ENCODE measurements at regions not wholly inside any gene's neighbourhood (a gene's known extent, or its start where the extent isn't known, plus 50 kb on each side); places are given as distances from the start of the nearest gene placed in this dataset.

- H4K20me1 ChIP-seq (ENCODE audit: control insufficient read depth, insufficient read depth, insufficient read length), result no peaks in the 10 kb centered on the region
- H4K8ac ChIP-seq (replicated peaks; ENCODE audit: insufficient read length, low read depth, low read length), result no peak overlapping the region
- no peak overlapping the region for H4K91ac ChIP-seq (ENCODE audit: insufficient read length, low read depth, low read length)
- Mint-ChIP-seq H3K9me3 (no peaks in the 10 kb centered on the region), H3K4me1 (peaks cover 0 to 3% of the 10 kb centered on the region in 2 experiments; a peak in 1 of 4 replicates), H3K36me3 (ENCODE audit: insufficient read depth in 1 of 3, low read depth in 3 of 3) (no peaks in the 10 kb centered on the region), H3K27ac (no peak overlapping the region), H3K27me3 (ENCODE audit: low read depth) (no peaks in the 10 kb centered on the region), H3K4me3 (no peak overlapping the region)
- H2BK120ac ChIP-seq (ENCODE audit: low read depth, low read length, poor library complexity, severe bottlenecking), result no peak overlapping the region
- H3K27me3 ChIP-seq (ENCODE audit: insufficient read depth, low read length), result no peaks in the 10 kb centered on the region
- TF ChIP-seq CTCF (conservative IDR thresholded peaks at IDR 0.05), result no peak
- H3K79me1 ChIP-seq (ENCODE audit: insufficient read depth, low read depth, low read length, poor library complexity, severe bottlenecking), result no peaks in the 10 kb centered on the region
- H2BK20ac ChIP-seq (ENCODE audit: low read depth, low read length, poor library complexity, severe bottlenecking), result no peak overlapping the region
- H3K18ac ChIP-seq (ENCODE audit: insufficient read length, low read depth, low read length), result no peak overlapping the region
- no peak overlapping the region for H2AK5ac ChIP-seq (ENCODE audit: insufficient read length, low read length)
- H3K4ac ChIP-seq (ENCODE audit: low read depth, low read length), result no peak overlapping the region
- no peak overlapping the region for H2BK15ac ChIP-seq (ENCODE audit: low read depth, low read length)
- no peaks in the 10 kb centered on the region for H3K23me2 ChIP-seq (ENCODE audit: insufficient read length, low read depth, low read length, poor library complexity, severe bottlenecking)
- H3K23ac ChIP-seq (ENCODE audit: insufficient read length, low read depth, low read length), result no peak overlapping the region
- no peak overlapping the region for H3K9ac ChIP-seq (ENCODE audit: extremely low read depth, insufficient read length, low read length)
- no peak overlapping the region for H3K4me2 ChIP-seq (ENCODE audit: insufficient read depth, insufficient read length, low read length)
- H2AFZ ChIP-seq (ENCODE audit: low read length), result no peak overlapping the region
- no peak overlapping the region for H3K27ac ChIP-seq (ENCODE audit: insufficient read length, low read depth, low read length)
- H3K79me2 ChIP-seq (ENCODE audit: insufficient read depth, low read length), result no peaks in the 10 kb centered on the region
- H2BK5ac ChIP-seq (ENCODE audit: insufficient read length, low read length), result no peak overlapping the region
- no peaks in the 10 kb centered on the region for H3K9me3 ChIP-seq (ENCODE audit: control insufficient read depth, low read depth, low read length)
- DNase-seq, result no peak
- no CpG with 5 or more reads among the region's 2 CpGs for WGBS (ENCODE audit: extremely low coverage, insufficient read length, low lambda C conversion rate)
- H2BK12ac ChIP-seq (ENCODE audit: insufficient read length, low read depth, low read length), result no peak overlapping the region
- H3K56ac ChIP-seq (ENCODE audit: insufficient read length, low read depth, low read length), result no peak overlapping the region
- no peaks in the 10 kb centered on the region for H3K4me1 ChIP-seq (ENCODE audit: insufficient read depth, low read length)
- no peak overlapping the region for H3K14ac ChIP-seq (ENCODE audit: insufficient read depth, low read length)
- no peak overlapping the region for H4K5ac ChIP-seq (ENCODE audit: insufficient read length, low read depth, low read length)
- no peak overlapping the region for H3T11ph ChIP-seq (ENCODE audit: low read length)
These were observed 378.3 kb upstream of the PCDH10 start for GRCh38 chr4:132770776-132771175.
